HG03575 (cell line): ENCODE measurements at regions not wholly inside any gene's neighbourhood (a gene's known extent, or its start where the extent isn't known, plus 50 kb on each side); places are given as distances from the start of the nearest gene placed in this dataset.
"Not testable (repeated sequence)": the region's sequence is repeated elsewhere in the genome, so short reads cannot be mapped to it uniquely, and the experiment has no call there.

ENCODE experiments used
- ATAC-seq: cut with Tn5 transposase; IDR thresholded peaks from one replicate; pipeline ENCODE4 v1.9.1; 2021; ENCODE audit not compliant: unreplicated experiment, insufficient number of reproducible peaks, low FRiP score; ENCODE audit errors: extremely low read depth

GRCh38 chr10:28471652-28472050 is 61.3 kb upstream of the WAC start:
- ATAC-seq = no peak

- no peak for ATAC-seq
Measured at GRCh38 chr10:28478646-28479045, 54.3 kb upstream of the WAC start.

GRCh38 chr10:28479425-28479865 is 53.5 kb upstream of the WAC start:
- ATAC-seq = no peak

- no peak for ATAC-seq
Measured at GRCh38 chr10:28479927-28480627, 52.8 kb upstream of the WAC start.

- no peak for ATAC-seq
Measured at GRCh38 chr10:28480628-28480965, 52.3 kb upstream of the WAC start.

GRCh38 chr10:28481346-28481745 is 51.6 kb upstream of the WAC start:
- ATAC-seq = not testable (repeated sequence)

GRCh38 chr10:28481968-28482367 is 51.0 kb upstream of the WAC start:
- ATAC-seq = no peak
